ENCODE measurements at regions not wholly inside any gene's neighbourhood (a gene's known extent, or its start where the extent isn't known, plus 50 kb on each side); places are given as distances from the start of the nearest gene placed in this dataset.

DNA sequence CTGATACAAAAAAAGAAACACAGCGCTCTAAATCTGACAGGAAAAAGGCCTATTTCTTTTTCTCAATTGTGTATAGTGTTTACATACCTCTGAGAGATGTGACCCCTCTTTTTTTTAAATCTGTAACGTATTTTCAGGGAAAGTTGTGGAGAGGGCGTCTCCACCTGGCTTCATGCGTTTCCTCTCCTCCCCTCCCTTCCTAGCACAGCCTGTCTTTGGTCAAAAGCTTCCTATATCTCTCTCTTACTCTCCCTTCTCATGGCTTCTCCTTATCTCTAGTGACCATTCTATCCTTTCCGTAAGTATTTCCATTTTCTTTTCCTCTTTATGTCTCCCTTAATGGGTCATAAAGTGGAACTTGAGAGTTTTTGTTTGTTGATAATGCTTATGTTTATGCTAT is 458.9 kb downstream of the HACE1 start:
- no peaks in the 10 kb centered on the region for H4K20me1 ChIP-seq (replicated peaks; ENCODE audit: control insufficient read depth, extremely low read depth, insufficient read depth, low read length)
- H3K79me2 ChIP-seq (ENCODE audit: control insufficient read depth, insufficient read depth, low read length): no peaks in the 10 kb centered on the region
- H3K4me1 ChIP-seq (ENCODE audit: control insufficient read depth, extremely low read depth, insufficient read depth, low read length): no peaks in the 10 kb centered on the region
- TF ChIP-seq FOS (IDR thresholded peaks at IDR 0.05; ENCODE audit: borderline replicate concordance, insufficient read depth, low read length): no peak
- no peak overlapping the region for H3K9ac ChIP-seq (replicated peaks; ENCODE audit: extremely low read depth, insufficient read depth, low read length)
- no peak overlapping the region for H3K27ac ChIP-seq (ENCODE audit: insufficient read depth, low read depth, low read length)
- no peak for FAIRE-seq
- DNase-seq (ENCODE audit: low read depth, low spot score): no peak
- no peaks in the 10 kb centered on the region for H3K36me3 ChIP-seq (ENCODE audit: control insufficient read depth in 2 of 2, extremely low read depth in 1 of 2, insufficient read depth in 2 of 2, low read length in 2 of 2)
- BruUV-seq (replicated peaks): no TSS peak
- CTCF ChIA-PET: no interaction called here
- H3K27me3 ChIP-seq (ENCODE audit: control insufficient read depth in 2 of 2, insufficient read depth in 2 of 2, low read length in 2 of 2): no peaks in the 10 kb centered on the region
- no peak overlapping the region for H3K4me2 ChIP-seq (ENCODE audit: insufficient read depth, low read length)
- no peak overlapping the region for H3K4me3 ChIP-seq (replicated peaks in 1 of 3; ENCODE audit: insufficient read depth in 1 of 3, low read depth in 1 of 3, low read length in 3 of 3)
- dilution Hi-C loops (cut with MboI; ENCODE audit: extremely low pct_ligation_motif_present, low sequenced_read_pairs) (no loop called here), intact Hi-C loops (cut with micrococcal nuclease) (no loop called here)
- no peaks in the 10 kb centered on the region for H3K9me1 ChIP-seq (replicated peaks; ENCODE audit: control insufficient read depth, extremely low read depth, insufficient read depth, low read length)
- no peak overlapping the region for H2AFZ ChIP-seq (ENCODE audit: low read depth, low read length)
- H3K9me3 ChIP-seq (replicated peaks; ENCODE audit: control insufficient read depth, insufficient read depth, low read length): no peaks in the 10 kb centered on the region
- POLR2A ChIA-PET: no interaction called here

DNA sequence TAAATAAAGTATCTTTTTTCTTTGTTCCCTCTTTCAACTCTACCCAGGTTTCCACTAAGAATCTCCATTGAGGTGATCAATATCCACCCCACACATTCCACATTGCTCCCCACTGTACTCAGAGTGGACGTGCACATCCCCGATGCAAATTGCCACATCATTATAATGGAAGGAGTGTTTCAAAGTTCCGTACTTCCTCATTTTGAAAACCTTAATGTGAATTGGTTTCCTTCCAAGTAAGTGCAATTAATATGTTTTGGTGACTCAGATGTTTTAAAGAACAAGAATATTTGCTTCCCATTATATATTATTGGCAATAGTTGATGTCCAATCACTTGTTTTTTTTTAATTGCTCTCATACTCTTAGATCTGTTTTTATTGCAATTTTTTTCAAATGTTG is 463.6 kb downstream of the HACE1 start:
- H3K4me3 ChIP-seq (replicated peaks in 1 of 3; ENCODE audit: insufficient read depth in 1 of 3, low read depth in 1 of 3, low read length in 3 of 3): no peak overlapping the region
- CTCF ChIA-PET: no interaction called here
- H3K9me1 ChIP-seq (replicated peaks; ENCODE audit: control insufficient read depth, extremely low read depth, insufficient read depth, low read length): no peaks in the 10 kb centered on the region
- no peaks in the 10 kb centered on the region for H3K4me1 ChIP-seq (ENCODE audit: control insufficient read depth, extremely low read depth, insufficient read depth, low read length)
- intact Hi-C loops (cut with micrococcal nuclease): no loop called here
- BruUV-seq (replicated peaks): no TSS peak
- TF ChIP-seq, protein P1, sequence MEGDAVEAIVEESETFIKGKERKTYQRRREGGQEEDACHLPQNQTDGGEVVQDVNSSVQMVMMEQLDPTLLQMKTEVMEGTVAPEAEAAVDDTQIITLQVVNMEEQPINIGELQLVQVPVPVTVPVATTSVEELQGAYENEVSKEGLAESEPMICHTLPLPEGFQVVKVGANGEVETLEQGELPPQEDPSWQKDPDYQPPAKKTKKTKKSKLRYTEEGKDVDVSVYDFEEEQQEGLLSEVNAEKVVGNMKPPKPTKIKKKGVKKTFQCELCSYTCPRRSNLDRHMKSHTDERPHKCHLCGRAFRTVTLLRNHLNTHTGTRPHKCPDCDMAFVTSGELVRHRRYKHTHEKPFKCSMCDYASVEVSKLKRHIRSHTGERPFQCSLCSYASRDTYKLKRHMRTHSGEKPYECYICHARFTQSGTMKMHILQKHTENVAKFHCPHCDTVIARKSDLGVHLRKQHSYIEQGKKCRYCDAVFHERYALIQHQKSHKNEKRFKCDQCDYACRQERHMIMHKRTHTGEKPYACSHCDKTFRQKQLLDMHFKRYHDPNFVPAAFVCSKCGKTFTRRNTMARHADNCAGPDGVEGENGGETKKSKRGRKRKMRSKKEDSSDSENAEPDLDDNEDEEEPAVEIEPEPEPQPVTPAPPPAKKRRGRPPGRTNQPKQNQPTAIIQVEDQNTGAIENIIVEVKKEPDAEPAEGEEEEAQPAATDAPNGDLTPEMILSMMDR (IDR thresholded peaks at IDR 0.05; ENCODE audit: extremely low read depth in 1 of 2, insufficient read depth in 1 of 2, low read depth in 1 of 2, low read length in 2 of 2): no peak
- TF ChIP-seq POLR2AphosphoS5 (IDR thresholded peaks at IDR 0.05; ENCODE audit: insufficient read depth, low read depth, low read length) (no peak), FOS (IDR thresholded peaks at IDR 0.05; ENCODE audit: borderline replicate concordance, insufficient read depth, low read length) (no peak), POLR2A (IDR thresholded peaks at IDR 0.05; ENCODE audit: low read depth, low read length) (no peak), EZH2 (IDR thresholded peaks at IDR 0.05; ENCODE audit: borderline replicate concordance, low read depth, low read length, severe bottlenecking) (no peak), MYC (IDR thresholded peaks at IDR 0.05; ENCODE audit: low read depth, low read length) (no peak), GATA2 (IDR thresholded peaks at IDR 0.05; ENCODE audit: insufficient read depth, insufficient read length, low read depth, low read length) (no peak), JUN (IDR thresholded peaks at IDR 0.05; ENCODE audit: borderline replicate concordance, insufficient read depth, insufficient read length, low read depth) (no peak)
- TF ChIP-seq, protein P2, sequence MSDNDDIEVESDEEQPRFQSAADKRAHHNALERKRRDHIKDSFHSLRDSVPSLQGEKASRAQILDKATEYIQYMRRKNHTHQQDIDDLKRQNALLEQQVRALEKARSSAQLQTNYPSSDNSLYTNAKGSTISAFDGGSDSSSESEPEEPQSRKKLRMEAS (IDR thresholded peaks at IDR 0.05; ENCODE audit: insufficient read depth, insufficient read length): no peak
- H3K27me3 ChIP-seq (ENCODE audit: control insufficient read depth in 2 of 2, insufficient read depth in 2 of 2, low read length in 2 of 2): no peaks in the 10 kb centered on the region
- H3K79me2 ChIP-seq (ENCODE audit: control insufficient read depth, insufficient read depth, low read length): no peaks in the 10 kb centered on the region
- POLR2A ChIA-PET: no interaction called here
- H3K36me3 ChIP-seq (ENCODE audit: control insufficient read depth in 2 of 2, extremely low read depth in 1 of 2, insufficient read depth in 2 of 2, low read length in 2 of 2): no peaks in the 10 kb centered on the region
- no peak for FAIRE-seq
- H3K27ac ChIP-seq (ENCODE audit: insufficient read depth, low read depth, low read length): no peak overlapping the region
- no peak overlapping the region for H3K4me2 ChIP-seq (ENCODE audit: insufficient read depth, low read length)
- H2AFZ ChIP-seq (ENCODE audit: low read depth, low read length): no peak overlapping the region
- DNase-seq (ENCODE audit: low read depth, low spot score): no peak
- no peak overlapping the region for H3K9ac ChIP-seq (replicated peaks; ENCODE audit: extremely low read depth, insufficient read depth, low read length)
- H3K9me3 ChIP-seq (replicated peaks; ENCODE audit: control insufficient read depth, insufficient read depth, low read length): no peaks in the 10 kb centered on the region
- dilution Hi-C loops (cut with MboI; ENCODE audit: extremely low pct_ligation_motif_present, low sequenced_read_pairs): no loop called here
- no peaks in the 10 kb centered on the region for H4K20me1 ChIP-seq (replicated peaks; ENCODE audit: control insufficient read depth, extremely low read depth, insufficient read depth, low read length)

Measured in endothelial cell of umbilical vein (primary cell).